Dermis blood vessel endothelial cell (primary cell): ENCODE measurements at regions not wholly inside any gene's neighbourhood (a gene's known extent, or its start where the extent isn't known, plus 50 kb on each side); places are given as distances from the start of the nearest gene placed in this dataset.
"Not testable (repeated sequence)": the region's sequence is repeated elsewhere in the genome, so short reads cannot be mapped to it uniquely, and the experiment has no call there.

Source experiments
- DNase-seq: peaks from one replicate; pipeline ENCODE4 v3.0.0; 2010

DNA sequence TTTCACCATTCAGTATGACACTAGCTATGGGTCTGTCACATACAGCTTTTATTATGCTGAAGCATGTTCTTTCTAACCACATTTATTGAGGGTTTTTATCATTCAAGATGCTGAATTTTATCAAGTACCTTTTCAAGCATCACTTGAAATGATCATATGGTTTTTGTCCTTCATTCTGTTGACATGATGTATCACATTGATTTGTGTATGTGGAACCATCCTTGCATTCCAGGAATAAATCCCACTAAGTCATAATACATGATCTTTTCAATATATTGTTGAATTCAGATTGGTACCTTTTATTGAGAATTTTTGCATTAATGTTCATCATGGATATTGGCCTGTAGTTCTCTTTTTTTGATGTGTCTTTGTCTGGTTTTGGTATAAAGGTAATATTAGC, 317.4 kb downstream of the NNT start:
- DNase-seq: no peak

DNA sequence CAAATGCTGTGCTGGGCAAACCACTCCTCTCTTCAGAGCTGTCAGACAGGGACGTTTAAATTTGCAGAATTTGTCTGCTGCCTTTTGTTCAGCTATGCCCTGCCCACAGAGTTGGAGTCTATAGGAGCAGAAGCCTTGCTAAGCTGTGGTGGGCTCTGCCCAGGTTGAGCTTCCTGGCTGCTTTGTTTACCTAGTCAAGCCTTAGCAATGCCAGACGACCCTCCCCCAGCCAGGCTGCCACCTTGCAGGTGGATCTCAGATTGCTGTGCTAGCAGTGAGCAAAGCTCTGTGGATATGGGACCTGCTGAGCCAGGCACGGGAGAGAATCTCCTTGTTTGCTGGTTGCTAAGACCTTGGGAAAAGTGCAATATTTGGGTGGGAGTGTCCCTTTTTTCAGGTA, 314.9 kb downstream of the NNT start:
- DNase-seq: no peak

DNA sequence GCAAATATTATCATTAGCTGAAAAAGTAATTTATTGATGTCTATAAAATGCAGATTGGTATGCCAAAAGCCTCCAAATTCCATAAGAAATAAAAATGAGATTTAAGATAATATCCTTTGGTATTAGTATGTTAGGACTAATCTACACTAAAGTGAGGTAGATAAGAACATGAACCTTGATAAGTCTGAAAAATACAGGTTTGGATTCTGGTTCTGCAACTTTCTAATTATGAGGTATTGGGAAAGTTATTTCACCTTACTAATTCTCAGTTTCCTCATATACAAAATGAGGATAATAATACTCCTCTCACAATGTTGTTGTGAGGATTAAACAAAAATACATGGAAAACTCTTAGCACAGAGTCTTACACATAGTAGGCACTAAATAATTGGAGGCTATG, 300.1 kb downstream of the NNT start:
- no peak for DNase-seq

DNA sequence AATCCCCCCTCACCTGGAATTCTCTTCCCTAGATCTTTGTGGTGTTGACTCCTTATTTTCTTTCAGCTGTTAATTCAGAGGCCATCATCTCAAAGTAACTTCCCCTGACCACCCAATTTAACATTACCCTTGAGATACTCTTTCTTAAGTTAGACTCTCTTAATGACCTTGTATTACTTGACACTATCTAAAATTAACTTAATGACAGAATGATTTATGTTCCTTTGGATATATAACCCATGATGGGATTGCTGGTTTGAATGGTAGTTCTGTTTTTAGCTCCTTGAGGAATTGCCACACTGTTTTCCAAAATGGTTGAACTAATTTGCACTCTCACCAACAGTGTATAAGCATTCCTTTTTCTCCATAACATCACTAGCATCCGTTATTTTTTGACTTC, 298.0 kb downstream of the NNT start:
- no peak for DNase-seq

DNA sequence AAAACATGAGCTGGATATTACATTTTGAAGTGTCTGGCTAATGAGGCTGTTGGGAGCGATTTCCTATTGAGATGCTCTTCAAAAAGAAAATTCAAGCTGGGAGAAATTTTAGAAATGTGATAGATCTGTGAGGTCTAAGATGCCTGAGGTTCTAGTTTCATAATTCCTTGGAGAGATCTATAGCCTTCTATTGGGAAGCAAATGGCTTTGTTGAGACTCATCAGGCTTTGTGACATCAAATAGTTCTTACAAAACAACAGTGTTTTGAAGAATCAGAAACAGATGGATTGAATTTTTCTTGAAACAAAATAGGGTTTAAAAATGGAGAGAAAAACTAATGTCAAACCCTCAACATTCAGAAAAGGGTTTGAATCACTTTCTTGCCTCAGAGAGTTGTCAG, 292.9 kb downstream of the NNT start:
- no peak for DNase-seq

DNA sequence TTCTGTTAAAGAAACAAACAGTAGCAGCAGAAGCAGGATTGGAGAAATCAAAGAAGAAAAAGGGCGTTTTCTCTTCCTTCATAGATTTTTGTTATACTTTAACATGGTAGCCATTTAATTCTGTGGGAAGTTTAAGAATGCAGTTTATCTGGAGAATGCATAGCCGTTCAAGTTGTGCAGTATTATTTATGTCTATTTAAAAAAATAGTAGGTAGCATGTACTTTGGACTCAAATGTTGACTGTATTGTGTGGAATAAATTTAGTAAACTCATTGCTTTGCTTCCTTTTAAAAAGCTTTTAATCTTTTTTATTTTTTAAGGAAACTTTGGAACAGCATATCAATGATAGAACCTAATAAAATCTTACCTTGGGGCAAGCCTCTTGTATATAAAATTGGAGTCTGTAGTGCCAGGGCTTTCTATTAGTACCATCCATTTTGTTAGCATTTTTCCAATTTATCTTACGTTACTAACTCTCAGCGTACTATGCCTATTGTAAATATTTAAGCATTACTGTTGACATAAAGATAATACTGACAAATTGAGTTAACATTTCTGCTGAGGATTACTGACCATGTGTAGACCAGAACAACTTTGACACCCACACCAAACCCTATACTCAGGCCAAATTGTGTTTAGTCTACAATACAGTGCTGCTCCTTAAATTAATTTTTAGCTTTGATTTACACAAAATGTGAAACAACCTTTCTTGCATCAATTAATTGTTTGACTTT, 291.1 kb downstream of the NNT start:
- no peak for DNase-seq

DNA sequence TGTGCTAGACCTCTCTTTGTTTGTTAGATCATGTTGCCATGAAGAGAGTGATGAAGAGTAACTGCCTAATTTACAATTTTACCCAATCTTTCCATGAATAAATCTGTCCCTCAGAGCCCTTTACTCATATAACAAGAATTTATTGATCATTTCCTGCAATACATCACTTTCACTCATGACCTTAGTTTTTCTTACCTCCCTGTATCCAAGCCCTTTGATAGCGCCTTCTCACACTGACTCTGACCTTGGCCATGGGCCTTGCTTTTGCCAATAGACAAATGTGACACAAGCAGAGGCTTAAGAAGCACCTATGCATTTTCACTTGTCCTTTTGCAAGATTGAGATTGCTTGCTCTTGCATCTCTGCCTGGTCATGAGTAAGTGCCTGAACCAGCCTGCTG, 288.1 kb downstream of the NNT start:
- DNase-seq: no peak

DNA sequence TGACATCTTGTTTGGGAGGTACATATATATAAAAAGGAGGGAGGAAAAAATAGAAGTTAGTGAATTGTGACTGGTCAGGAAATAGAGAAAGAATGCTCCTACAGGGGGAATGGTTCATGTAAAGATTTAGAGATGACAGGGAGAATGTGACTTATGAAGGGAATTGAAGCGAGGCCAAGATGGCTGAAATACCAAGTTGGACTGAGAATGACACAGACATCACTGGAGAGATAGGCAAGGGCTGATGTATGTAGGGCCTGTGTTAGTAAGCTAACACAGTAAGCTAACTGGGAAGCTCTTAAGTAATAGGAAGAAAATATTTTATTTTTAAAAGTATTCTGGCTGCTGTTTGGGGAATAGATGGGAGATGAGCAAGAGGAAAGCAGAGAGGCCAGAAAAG, 286.3 kb downstream of the NNT start:
- DNase-seq: no peak

DNA sequence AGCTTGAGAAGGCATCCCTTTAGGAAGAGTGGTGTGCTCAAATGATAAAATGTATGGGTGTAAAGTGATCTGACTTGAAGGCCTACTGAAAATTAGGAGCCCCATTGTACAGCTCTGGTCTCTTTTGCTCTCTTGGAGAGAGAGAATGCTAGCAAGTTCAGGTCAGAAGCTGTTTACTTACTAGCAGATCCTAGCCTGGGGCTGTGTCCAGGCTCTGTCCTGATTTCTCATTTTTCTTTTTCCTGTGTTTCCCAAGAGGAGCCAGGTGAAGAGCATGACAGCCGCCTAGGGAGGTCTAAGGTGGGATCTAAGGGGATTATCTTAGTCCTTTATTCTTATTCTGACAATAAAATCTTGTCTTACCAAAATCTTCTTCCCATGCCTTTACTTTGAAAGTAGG, 272.8 kb downstream of the NNT start:
- DNase-seq: no peak

DNA sequence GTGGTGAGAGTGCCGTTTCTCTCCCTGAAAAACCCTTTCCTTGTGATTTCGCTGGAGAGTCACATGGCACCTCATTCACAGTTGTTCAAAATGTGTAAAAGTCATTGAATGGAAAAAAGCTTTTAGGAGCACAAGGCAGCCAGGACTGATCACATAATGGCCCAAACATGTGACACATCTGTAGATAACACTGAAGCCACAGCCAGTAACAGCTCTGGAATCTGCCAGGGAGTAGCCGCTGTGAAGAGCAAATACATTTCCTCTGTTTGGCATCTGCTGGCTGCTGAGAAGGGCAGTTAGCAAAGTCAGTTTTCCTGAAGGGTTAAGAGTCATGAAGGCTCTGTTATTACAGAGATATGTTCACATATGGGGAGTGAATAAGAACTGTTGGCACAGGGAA, 271.8 kb downstream of the NNT start:
- DNase-seq: no peak

DNA sequence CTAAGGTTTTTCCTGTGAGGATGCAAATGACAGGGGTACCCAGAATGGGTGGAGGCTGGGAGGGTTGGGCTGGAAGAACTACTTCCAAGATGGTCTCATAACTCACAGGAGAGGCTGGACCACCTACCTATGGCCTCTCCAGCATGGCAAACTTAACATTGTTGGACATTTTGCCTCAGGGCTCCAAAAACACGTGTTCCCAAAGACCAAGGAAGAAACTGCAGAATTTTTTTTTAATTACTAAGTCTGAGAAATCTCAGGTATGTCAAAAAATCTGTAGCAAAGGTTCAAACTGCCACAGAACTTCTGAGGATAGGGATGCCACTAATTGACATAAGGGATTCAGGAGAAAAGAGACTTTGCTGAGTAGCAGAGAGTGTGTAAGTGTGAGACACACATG, 270.8 kb downstream of the NNT start:
- DNase-seq: no peak

DNA sequence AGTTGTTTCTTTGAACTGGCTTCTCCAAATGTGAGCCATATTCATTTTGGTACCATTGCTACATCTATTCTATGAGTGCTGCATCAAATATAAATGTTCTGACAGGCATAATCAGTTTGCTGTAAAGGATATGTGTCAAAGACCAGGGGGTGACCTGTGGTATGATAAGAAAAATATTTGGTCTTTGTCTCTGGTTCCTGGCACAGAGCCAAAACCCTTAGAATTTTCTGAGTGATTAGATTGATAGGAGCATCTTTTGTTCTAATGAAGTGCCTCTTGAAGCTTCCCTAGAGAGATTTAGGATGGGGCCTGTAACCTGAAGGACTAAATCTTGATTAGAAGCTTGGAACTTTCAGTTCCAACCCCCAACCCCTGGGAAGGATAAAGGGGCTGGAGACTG, 256.3 kb downstream of the NNT start:
- DNase-seq: no peak

DNA sequence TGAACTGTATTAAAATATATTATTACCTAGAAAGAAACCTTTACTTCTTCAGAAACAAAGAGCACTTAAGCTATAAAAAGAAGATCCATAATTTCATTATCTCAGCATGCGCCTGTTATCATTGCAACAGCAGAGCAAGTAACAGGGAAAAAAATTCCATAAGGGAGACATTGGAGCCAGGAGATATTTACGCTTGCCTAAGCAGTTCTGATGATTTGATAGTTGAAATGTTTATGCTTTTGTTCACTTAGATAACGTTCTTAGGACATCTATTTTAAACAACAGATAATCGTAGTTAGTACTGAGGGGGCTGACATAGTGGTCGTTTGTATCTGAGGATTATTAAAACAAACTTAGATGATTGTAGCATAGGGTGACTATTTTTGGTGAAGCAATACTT, 252.5 kb downstream of the NNT start:
- no peak for DNase-seq

DNA sequence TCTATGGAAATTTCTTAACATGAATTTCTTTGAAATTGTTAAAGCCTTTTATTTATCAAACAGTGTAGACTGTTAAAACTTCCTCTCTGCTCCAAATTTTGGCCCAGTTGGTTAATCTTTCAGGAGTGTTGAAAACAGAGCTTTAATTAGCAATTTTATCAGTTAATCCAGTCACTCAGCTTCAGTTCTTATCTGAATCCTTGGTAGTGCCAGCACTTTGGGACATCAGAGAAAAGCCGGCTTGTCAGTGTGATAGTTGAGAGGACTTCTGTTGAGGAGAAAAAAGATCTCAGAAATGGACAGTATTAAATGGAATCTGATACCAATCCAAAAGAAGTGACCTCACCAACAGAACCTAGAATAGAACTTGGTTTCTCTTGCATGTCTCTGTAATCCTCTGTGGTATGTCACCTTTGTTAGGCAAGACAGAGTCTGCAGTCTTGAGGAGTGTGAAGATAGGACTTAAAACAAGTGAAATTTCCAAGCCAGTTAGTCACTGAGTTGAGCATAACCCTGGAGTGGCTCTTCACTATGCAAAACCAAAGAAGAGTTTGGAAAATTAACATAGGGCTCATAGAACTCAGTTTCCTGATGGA, 251.8 kb downstream of the NNT start:
- DNase-seq: no peak

DNA sequence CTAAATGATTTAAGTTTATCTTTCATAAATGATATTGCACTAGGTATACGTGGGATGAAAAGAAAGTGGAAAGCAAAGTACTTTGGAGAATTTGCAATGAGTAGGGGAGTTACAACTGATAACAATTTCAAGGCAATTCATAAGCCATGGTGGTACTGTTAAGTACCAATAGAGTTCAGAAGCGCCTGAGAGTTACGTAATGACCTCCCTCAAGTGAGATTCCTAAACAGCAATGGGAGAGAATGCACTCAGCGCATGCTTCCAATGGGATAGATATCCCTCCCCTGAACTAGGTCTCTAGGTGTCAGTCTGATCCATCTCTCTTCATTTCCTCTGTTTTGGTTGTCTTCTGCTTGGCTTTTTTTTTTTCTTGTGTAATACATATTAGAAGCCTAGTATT, 249.3 kb downstream of the NNT start:
- DNase-seq: no peak

DNA sequence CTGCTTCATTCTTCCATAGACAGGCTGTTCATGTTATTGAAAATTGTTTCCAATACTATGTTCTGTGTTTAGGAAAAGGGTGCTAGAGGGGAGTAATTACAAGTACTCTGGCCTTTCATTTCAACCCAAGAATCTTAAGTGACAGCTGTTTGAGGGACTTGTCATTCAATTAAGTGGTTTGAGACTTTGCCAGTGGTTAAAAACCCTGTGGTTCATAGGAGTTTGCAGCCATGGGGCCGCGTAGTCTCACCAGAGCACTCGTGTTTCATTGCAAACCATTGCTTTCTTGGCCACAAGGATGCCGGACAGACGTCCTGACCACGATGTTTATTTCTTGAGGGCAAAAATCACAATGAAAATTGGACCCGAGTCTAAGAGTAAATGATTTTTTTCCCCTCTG, 248.8 kb downstream of the NNT start:
- DNase-seq: no peak

DNA sequence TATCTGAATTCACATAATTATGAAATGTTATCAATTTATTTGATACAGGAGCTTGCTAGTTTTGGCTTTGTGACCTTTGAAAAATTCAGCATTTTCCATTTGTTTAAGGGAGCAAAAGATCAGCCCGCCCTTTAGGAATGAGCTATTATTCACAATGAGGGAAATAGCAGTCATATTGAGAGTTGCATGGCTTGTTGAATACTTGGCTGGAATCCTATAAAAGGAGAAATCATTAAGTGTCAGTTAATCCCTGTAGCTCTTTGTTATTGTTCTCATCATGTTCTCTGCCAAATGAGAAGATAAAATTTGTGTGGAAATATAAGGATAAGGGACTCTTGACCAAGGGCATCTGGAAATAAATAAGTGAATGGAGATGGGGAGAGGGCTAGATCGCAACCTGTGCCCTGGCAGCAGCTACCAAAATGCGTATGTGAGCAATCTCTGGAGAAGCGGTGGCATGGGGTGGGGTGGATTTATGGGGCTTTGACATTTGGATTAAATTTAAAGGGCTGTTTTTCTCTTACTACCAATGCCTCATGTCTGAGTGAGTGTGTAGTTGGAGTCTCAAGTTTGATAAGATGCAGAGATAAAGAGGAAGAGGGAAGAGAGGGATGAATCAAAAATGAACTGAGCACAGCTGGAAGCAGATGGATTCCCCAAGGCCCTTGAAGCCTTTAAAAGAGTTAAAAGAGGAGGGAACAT, 237.6 kb downstream of the NNT start:
- no peak for DNase-seq

DNA sequence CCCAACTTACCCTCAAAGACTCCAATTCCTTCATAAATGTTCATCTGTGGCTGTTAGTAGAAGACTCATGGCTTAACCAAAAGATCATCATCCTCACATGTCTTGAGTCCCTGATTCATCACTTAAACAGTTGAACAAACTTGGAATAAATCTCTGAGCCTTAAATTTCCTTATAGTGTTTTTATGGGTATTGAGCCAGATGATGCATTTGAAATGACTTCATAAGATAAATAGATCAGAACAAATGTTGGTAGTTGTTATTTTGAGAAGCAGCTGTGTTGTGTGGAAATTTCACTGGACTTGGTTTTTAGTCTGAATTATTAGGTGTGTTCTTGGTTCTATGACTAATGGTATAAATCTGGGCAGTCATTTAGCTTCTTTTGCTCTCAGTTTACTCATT, 236.2 kb downstream of the NNT start:
- no peak for DNase-seq

DNA sequence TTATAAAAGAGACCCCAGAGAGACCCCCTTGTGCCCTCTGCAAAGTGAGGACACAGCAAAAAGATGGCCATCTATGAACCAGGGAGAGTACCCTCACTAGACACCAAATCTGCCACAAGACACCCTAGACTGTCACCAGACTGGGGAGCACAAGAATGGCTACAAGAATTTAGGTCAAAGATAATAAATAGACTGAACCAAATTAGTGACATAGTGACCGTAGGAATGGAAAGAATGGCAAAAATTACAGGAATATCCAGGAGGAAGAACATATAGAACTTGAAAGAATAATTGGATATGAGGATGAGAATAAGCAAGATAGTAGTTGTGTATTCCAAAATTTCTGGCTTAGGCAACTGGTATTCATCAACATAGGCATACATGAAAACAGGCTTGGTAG, 235.0 kb downstream of the NNT start:
- DNase-seq: no peak

DNA sequence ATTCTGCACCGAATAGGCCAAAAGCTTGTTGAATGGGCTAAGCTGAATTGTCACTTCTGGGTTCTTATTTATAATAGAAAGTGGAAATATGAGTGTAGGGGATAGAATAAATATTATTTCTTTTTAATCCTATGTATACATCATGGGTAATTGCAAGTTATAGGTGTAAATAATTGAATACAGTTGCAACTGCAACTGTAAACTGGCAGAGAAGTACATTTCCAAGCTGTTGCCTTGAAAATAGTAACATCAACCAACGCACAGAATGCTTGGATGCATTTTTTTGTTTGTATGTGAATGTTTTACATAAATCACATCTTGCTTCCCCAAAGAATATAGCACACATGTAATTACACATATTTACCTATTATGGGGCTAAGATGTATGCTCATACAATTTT, 234.1 kb downstream of the NNT start:
- no peak for DNase-seq

DNA sequence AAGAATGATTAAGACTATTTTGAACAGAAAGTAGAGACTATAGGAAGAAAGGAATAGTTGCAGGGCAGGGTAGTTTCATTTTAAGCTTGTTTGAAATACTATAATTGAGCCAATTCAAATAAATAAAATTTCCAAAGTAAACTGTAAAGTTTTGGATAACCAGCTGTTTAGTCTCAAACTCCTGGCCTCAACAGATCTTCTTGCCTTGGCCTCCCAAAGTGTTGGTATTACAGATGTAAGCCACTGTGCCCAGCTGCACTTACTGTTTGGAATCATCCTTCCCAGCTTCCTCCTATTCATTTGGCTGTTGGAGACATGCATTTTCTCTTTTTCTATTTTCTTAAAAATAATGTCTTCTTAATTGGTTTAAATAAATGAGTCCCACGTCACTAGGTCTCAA, 231.0 kb downstream of the NNT start:
- DNase-seq: no peak

DNA sequence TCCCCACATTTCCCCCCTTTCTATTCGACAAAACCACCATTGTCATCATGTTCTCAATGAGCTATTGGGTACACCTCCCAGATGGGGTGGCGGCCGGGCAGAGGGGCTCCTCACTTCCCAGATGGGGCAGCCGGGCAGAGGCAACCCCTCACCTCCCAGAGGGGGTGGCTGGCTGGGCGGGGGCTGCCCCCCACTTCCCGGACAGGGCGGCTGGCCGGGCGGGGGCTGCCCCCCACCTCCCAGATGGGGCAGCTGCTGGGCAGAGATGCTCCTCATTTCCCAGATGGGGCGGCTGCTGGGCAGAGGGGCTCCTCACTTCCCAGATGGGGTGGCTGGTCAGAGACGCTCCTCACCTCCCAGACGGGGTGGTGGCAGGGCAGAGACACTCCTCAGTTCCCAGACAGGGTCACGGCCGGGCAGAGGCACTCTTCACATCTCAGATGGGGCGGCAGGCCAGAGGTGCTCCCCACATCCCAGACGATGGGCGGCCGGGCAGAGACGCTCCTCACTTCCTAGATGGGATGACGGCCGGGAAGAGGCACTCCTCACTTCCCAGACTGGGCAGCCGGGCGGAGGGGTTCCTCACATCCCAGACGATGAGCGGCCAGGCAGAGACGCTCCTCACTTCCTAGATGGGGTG, 221.5 kb downstream of the NNT start:
- DNase-seq: not testable (repeated sequence)

DNA sequence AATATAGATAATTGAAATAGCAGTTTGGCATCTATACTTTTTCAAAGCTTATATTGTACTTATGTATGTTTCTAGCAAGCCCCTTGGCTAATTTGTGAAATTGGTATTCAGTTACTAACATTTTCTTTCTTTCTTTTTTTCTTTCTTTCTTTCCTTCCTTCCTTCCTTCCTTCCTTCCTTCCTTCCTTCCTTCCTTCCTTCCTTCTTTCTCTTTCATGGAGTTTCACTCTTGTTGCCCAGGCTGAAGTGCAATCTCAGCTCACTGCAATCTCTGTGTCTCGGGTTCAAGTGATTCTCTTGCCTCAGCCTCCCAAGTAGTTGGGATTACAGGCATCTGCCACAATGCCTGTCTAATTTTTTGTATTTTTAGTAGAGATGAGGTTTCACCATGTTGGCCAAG, 215.4 kb downstream of the NNT start:
- not testable (repeated sequence) for DNase-seq

DNA sequence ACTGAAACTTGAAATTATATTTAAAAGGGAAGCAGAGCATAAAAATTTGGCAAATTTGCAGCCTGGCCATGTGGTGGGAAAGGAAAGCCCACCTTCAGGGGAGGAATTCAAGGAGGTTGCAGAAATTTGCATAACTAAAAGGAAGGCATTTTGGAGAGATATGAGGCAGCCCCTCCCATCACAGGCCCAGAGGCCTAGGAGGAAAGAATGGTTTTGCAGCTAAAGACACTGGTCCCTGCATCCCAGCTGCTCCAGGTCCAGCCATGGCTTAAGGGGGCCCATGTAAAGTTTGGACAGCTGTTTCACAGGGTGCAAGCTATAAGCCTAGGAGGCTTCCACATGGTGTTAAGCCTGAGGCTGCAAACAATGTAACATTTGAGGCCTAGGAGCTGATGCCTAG, 212.5 kb downstream of the NNT start:
- DNase-seq: no peak
